AG04450 (cell line): ENCODE measurements at regions not wholly inside any gene's neighbourhood (a gene's known extent, or its start where the extent isn't known, plus 50 kb on each side); places are given as distances from the start of the nearest gene placed in this dataset.

ENCODE experiments used
- CTCF ChIA-PET: fragments of 300-600, 350-600 bp; formaldehyde crosslinking; extraction: SDS; loops from one replicate; lab custom pipeline; 2022; ENCODE audit warnings: antibody characterized with exemption, inconsistent platforms; lab: Charles Lee
- POLR2A ChIA-PET: fragments of 350-600 bp; formaldehyde crosslinking; extraction: SDS; loops from one replicate; lab custom pipeline; 2021; ENCODE audit warnings: antibody characterized with exemption, inconsistent platforms; lab: Yijun Ruan, JAX
- DNase-seq: peaks from one replicate; pipeline ENCODE4 v3.0.0-alpha.2; 2011; ENCODE audit warnings: low read depth, low spot score
- H3K27ac ChIP-seq: one replicate; pipeline ENCODE4 v1.5.1; 2012; ENCODE audit warnings: low read depth, low read length, control low read depth
- H3K27me3 ChIP-seq: one replicate; pipeline ENCODE4 v1.6.0; 2012; ENCODE audit warnings: low read length; ENCODE audit not compliant: control insufficient read depth, insufficient read depth
- H3K4me3 ChIP-seq: 2 replicates; pipeline ENCODE4 v1.5.1; 2011; ENCODE audit warnings: mild to moderate bottlenecking, low read depth, low read length, control low read depth
- H3K9me3 ChIP-seq: 2 replicates; pipeline ENCODE4 v1.5.1; 2012; ENCODE audit warnings: low read length; ENCODE audit not compliant: control insufficient read depth, insufficient read depth
- TF ChIP-seq, protein P1 (sequence below): IDR thresholded peaks from 2 replicates; pipeline ENCODE4 v1.5.1; 2011; ENCODE audit warnings: low read depth, low read length, control low read depth, inconsistent platforms

DNA sequence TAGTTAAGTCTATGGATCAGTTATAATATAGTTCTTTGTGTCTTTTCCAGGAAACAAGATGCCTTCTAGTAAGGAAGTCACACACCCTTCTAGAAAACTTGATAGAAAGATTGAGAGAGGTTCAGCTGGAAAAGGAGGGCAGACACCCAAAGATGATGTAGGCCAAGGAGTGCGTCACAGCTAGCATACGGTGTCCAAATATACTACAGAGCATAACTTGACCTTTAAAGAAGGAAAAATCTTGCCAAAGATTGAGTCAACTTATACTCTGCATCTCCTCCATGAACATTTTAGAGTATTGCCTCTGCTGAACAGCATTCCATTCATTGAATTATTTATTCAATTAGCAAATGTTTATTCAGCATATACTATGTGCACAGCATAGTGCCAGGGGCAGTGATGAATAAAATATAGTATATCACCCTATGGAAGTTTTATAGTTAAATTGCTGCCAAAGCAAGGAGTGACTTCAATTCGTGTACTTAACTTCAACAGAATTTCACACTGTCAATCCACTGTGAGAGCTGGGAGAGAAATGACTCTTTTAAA is 51.9 kb upstream of the SLC6A14 start:
- TF ChIP-seq, protein P1, sequence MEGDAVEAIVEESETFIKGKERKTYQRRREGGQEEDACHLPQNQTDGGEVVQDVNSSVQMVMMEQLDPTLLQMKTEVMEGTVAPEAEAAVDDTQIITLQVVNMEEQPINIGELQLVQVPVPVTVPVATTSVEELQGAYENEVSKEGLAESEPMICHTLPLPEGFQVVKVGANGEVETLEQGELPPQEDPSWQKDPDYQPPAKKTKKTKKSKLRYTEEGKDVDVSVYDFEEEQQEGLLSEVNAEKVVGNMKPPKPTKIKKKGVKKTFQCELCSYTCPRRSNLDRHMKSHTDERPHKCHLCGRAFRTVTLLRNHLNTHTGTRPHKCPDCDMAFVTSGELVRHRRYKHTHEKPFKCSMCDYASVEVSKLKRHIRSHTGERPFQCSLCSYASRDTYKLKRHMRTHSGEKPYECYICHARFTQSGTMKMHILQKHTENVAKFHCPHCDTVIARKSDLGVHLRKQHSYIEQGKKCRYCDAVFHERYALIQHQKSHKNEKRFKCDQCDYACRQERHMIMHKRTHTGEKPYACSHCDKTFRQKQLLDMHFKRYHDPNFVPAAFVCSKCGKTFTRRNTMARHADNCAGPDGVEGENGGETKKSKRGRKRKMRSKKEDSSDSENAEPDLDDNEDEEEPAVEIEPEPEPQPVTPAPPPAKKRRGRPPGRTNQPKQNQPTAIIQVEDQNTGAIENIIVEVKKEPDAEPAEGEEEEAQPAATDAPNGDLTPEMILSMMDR = no peak
- CTCF ChIA-PET = no interaction called here
- no peaks in the 10 kb centered on the region for H3K9me3 ChIP-seq
- POLR2A ChIA-PET = no interaction called here
- DNase-seq = no peak
- H3K4me3 ChIP-seq = no peak overlapping the region
- H3K27me3 ChIP-seq = no peaks in the 10 kb centered on the region
- H3K27ac ChIP-seq = no peak overlapping the region
